Tibial nerve (tissue), 4 donors: ENCODE measurements at regions not wholly inside any gene's neighbourhood (a gene's known extent, or its start where the extent isn't known, plus 50 kb on each side); places are given as distances from the start of the nearest gene placed in this dataset.

ENCODE experiments used
- CTCF ChIP-seq, 5 experiments: fragments of 200-600 bp in 3 of 5; fragments of 450-650 bp in 2 of 5; sonication (generic) in 3 of 5; IDR thresholded peaks; one replicate each; pipeline ENCODE4 v1.5.1; 2016 to 2019; ENCODE audit warnings: antibody characterized with exemption in 5 of 5, mild to moderate bottlenecking in 3 of 5, moderate library complexity in 2 of 5
- EP300 ChIP-seq, 2 donors: sonication (generic); formaldehyde crosslinking; IDR thresholded peaks; one replicate each; pipeline ENCODE4 v1.6.1; 2017; ENCODE audit warnings: antibody characterized with exemption in 2 of 2, mild to moderate bottlenecking in 1 of 2
- POLR2A ChIP-seq, 2 donors: fragments of 450-650 bp; IDR thresholded peaks; one replicate each; pipeline ENCODE4 v1.6.1; 2017; ENCODE audit warnings: antibody characterized with exemption in 2 of 2, mild to moderate bottlenecking in 2 of 2, moderate library complexity in 2 of 2

GRCh38 chr6:66126358-66126757 lies 419.3 kb upstream of the EYS start:
- TF ChIP-seq POLR2A (IDR thresholded peaks at IDR 0.05), result no peak
- TF ChIP-seq CTCF (IDR thresholded peaks at IDR 0.05), result no peak
- no peak for TF ChIP-seq EP300 (IDR thresholded peaks at IDR 0.05)
